GM23248 (cell line): ENCODE measurements at regions not wholly inside any gene's neighbourhood (a gene's known extent, or its start where the extent isn't known, plus 50 kb on each side); places are given as distances from the start of the nearest gene placed in this dataset.

Experiments
- EZH2 ChIP-seq: fragments of 200-600 bp; sonication (generic); IDR thresholded peaks from 2 replicates; pipeline ENCODE4 v1.6.1; 2018; ENCODE audit warnings: antibody characterized with exemption, mild to moderate bottlenecking; ENCODE audit not compliant: insufficient read depth, poor library complexity, severe bottlenecking
- EZH2phosphoT487 ChIP-seq: fragments of 200-600 bp; sonication (generic); IDR thresholded peaks from 2 replicates; pipeline ENCODE4 v1.6.1; 2018; ENCODE audit warnings: antibody characterized with exemption, moderate library complexity, mild to moderate bottlenecking, low read depth; ENCODE audit not compliant: insufficient read depth

DNA sequence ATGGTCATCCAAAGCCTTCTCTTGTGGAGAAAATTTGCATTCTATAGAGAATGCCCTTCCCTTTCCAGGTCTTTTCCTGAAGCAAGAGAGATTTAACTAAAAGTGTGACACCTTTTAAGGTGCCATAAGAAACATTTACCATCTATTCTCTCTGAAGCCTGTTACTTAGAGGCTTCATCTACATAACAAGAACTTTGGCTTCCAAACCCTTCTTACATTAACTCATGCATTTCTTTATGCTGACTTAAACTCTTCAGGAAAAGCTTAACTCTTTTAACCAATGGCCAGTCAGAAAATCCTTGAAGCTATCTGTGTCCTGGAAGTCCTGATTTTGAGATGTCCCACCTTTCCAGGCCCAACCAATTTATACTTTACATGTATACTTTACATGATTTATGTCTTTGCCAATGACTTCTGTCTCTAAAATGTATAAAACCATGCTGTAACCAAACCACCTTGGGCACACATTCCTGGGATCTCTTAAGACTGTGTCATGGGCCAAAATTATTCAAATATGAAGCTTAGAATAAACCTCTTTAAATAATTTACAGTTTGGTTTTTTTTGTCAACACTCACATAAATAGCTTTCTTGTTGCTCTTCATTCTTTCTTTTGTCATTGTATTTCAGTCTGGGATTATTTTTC lies 472.6 kb upstream of the NECTIN3 start:
- TF ChIP-seq EZH2 = no peak
- no peak for TF ChIP-seq EZH2phosphoT487
